KMS-11 (cell line): ENCODE measurements at regions not wholly inside any gene's neighbourhood (a gene's known extent, or its start where the extent isn't known, plus 50 kb on each side); places are given as distances from the start of the nearest gene placed in this dataset.

Source experiments
- H2AFZ ChIP-seq: fragments of 200-600 bp; sonication (generic); 2 replicates; pipeline ENCODE4 v1.6.1; 2016; ENCODE audit warnings: antibody characterized with exemption, mixed run types, low read depth
- H3K27ac ChIP-seq: fragments of 200-600 bp; sonication (generic); 2 replicates; pipeline ENCODE4 v1.6.1; 2016; ENCODE audit warnings: mild to moderate bottlenecking, mixed run types
- H3K27me3 ChIP-seq: fragments of 200-600 bp; sonication (generic); 2 replicates; pipeline ENCODE4 v1.6.1; 2017; ENCODE audit warnings: mild to moderate bottlenecking, low read depth, mixed run types, moderate library complexity; ENCODE audit not compliant: insufficient read depth
- H3K36me3 ChIP-seq: fragments of 200-600 bp; sonication (generic); 2 replicates; pipeline ENCODE4 v1.6.1; 2017; ENCODE audit warnings: mild to moderate bottlenecking, mixed run types; ENCODE audit not compliant: insufficient read depth
- H3K4me1 ChIP-seq: fragments of 200-600 bp; sonication (generic); 2 replicates; pipeline ENCODE4 v1.6.1; 2016; ENCODE audit warnings: mild to moderate bottlenecking, low read depth, mixed run types; ENCODE audit not compliant: poor library complexity, severe bottlenecking
- H3K4me2 ChIP-seq: fragments of 200-600 bp; sonication (generic); 2 replicates; pipeline ENCODE4 v1.7.0; 2016; ENCODE audit warnings: mild to moderate bottlenecking, mixed run types
- H3K4me3 ChIP-seq: fragments of 200-600 bp; sonication (generic); IDR thresholded peaks from 2 replicates; pipeline ENCODE4 v1.6.1; 2017; ENCODE audit warnings: low read depth, low read length, mixed read lengths; ENCODE audit not compliant: insufficient read depth
- H3K79me2 ChIP-seq: fragments of 200-600 bp; sonication (generic); 2 replicates; pipeline ENCODE4 v1.6.1; 2016; ENCODE audit warnings: low read depth, mixed run types; ENCODE audit not compliant: insufficient read depth
- H3K9ac ChIP-seq: fragments of 200-600 bp; sonication (generic); 2 replicates; pipeline ENCODE4 v1.6.1; 2016; ENCODE audit warnings: mild to moderate bottlenecking, mixed run types
- H4K20me1 ChIP-seq: fragments of 200-600 bp; sonication (generic); 2 replicates; pipeline ENCODE4 v1.6.1; 2016; ENCODE audit warnings: mild to moderate bottlenecking, mixed run types; ENCODE audit not compliant: insufficient read depth
- CTCF ChIP-seq: fragments of 200-600 bp; sonication (generic); conservative IDR thresholded peaks from 2 replicates; pipeline ENCODE4 v1.6.1; 2017; ENCODE audit warnings: low read depth, mild to moderate bottlenecking, antibody characterized with exemption, low read length, moderate library complexity, mixed read lengths

- Histone ChIP-seq H3K4me1 (no peaks in the 10 kb centered on the region), H3K27me3 (no peaks in the 10 kb centered on the region), H4K20me1 (no peaks in the 10 kb centered on the region), H3K36me3 (no peaks in the 10 kb centered on the region), H2AFZ (no peak overlapping the region), H3K79me2 (no peaks in the 10 kb centered on the region), H3K27ac (no peak overlapping the region), H3K4me2 (no peak overlapping the region), H3K4me3 (no peak overlapping the region), H3K9ac (no peak overlapping the region)
- no peak for TF ChIP-seq CTCF
Observed at GRCh38 chr15:61756071-61756820, 304.0 kb downstream of the VPS13C start.

DNA sequence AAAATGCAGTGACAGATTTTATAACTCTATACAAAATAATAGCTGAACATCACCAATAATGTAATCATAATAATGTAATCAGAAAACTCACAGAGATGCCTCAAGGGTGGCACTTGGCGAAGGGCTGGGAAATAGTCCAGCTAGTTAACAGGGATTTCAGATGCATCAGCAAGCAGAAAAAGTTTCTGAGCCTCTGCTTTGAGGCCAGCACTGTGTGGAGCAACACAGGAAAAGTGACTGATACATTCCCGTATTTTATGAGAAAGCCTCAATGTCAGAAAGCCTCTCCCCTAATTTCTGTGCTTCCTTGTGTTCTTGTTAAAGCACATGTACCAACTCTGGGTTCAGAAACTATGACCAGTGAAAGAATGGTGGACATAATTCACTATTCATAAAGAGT lies 304.8 kb downstream of the VPS13C start:
- Histone ChIP-seq H3K4me2 (no peak overlapping the region), H3K36me3 (no peaks in the 10 kb centered on the region), H3K27ac (no peak overlapping the region), H3K9ac (no peak overlapping the region), H3K27me3 (no peaks in the 10 kb centered on the region), H4K20me1 (no peaks in the 10 kb centered on the region), H3K4me3 (no peak overlapping the region), H3K4me1 (no peaks in the 10 kb centered on the region), H2AFZ (no peak overlapping the region), H3K79me2 (no peaks in the 10 kb centered on the region)
- no peak for TF ChIP-seq CTCF

DNA sequence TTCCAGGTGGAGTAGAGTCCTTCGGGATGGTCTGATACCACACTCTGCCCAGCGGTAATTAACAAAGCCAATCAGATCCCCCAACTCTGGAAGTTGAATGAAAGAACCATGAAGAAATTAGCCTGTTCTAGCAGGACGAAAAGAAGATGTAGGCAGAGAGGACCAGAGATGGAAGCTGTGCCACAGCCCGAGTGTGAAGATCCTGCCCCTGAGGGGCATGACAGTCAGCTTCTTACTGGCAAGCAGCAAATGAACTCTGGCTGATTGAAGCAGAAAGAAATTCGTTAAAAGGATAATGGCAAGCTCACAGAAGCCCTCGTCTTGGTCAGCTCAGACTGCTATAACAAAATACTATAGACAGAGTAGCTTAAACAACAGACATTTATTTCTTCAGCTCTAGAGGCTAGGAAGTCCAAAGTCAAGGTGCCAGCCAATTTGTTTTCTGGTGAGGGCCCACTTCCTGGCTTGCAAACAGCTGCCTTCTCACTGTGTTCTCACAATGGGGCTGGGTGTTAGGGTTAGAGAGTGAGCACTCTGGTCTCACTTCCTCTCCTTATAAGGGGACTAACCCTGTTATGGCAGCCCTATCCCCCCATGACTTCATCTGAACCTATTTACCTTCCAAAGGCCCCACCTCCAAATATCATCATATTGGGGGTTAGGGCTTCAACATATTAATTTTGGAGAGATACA lies 307.1 kb downstream of the VPS13C start:
- Histone ChIP-seq H3K4me2 (no peak overlapping the region), H3K36me3 (no peaks in the 10 kb centered on the region), H3K27me3 (no peaks in the 10 kb centered on the region), H3K27ac (no peak overlapping the region), H3K4me3 (no peak overlapping the region), H4K20me1 (no peaks in the 10 kb centered on the region), H3K4me1 (no peaks in the 10 kb centered on the region), H2AFZ (no peak overlapping the region), H3K9ac (no peak overlapping the region), H3K79me2 (no peaks in the 10 kb centered on the region)
- no peak for TF ChIP-seq CTCF

DNA sequence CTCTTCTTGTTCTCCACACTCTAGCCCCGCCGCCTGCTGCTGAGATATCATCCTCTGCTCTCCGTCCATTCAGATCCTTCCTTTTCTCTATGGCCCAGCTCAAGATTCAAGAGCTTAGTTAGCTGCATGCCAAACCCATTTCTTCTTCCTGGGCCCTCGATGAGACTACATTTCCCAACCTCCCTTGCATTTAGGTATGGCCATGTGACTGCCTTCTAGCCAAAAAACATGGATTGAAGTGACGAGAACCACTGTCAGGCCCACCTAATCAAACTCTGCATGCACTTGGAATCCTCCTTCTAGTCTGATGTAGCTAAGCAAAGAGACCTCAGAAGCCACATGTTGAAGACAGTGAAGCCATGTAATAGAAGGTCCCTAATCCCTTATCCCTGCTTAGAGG lies 308.2 kb downstream of the VPS13C start:
- Histone ChIP-seq H3K79me2 (no peaks in the 10 kb centered on the region), H3K4me2 (no peak overlapping the region), H2AFZ (no peak overlapping the region), H3K4me3 (no peak overlapping the region), H3K27ac (no peak overlapping the region), H3K27me3 (no peaks in the 10 kb centered on the region), H3K9ac (no peak overlapping the region), H3K4me1 (no peaks in the 10 kb centered on the region), H3K36me3 (no peaks in the 10 kb centered on the region), H4K20me1 (no peaks in the 10 kb centered on the region)
- no peak for TF ChIP-seq CTCF
